ENCODE measurements at regions not wholly inside any gene's neighbourhood (a gene's known extent, or its start where the extent isn't known, plus 50 kb on each side); places are given as distances from the start of the nearest gene placed in this dataset.

GRCh38 chr5:42361315-42361688 lies 61.9 kb upstream of the GHR start:
- DNase-seq, result no peak

- DNase-seq, result no peak
These were observed 57.2 kb upstream of the GHR start for GRCh38 chr5:42366051-42366450.
